ENCODE measurements at regions not wholly inside any gene's neighbourhood (a gene's known extent, or its start where the extent isn't known, plus 50 kb on each side); places are given as distances from the start of the nearest gene placed in this dataset.

- TF ChIP-seq CTCF (conservative IDR thresholded peaks at IDR 0.05; ENCODE audit: low read length) (no peak), EZH2phosphoT487 (IDR thresholded peaks at IDR 0.05; ENCODE audit: borderline replicate concordance) (no peak)
Measured at GRCh38 chr22:49247194-49247924, 580.3 kb downstream of the BRD1 start.
